ENCODE measurements at regions not wholly inside any gene's neighbourhood (a gene's known extent, or its start where the extent isn't known, plus 50 kb on each side); places are given as distances from the start of the nearest gene placed in this dataset.

- peak; percentile 8 to 56 for DNase-seq
These were observed 52.9 kb upstream of the BCL2L14 start for GRCh38 chr12:12017798-12018197.

DNA sequence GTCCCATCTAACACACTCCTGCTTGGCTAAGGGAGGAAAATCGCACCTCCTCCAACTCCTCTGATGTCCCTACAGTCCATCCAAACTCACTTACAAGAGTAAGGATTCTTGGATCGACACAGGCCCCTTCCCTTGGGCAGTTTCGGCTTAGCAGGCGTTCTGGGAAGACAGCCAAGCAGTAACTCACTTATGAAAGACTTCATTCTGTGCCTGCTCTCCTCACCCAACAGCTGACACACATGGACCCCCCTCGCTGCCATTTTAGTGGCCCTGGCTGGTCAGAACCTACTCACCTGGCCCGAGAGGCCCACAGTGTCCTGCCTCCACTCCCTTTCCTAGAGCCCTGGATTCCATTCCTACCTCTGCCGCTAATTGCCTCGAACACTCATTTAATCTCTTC lies 52.3 kb upstream of the BCL2L14 start:
- no peak for DNase-seq

DNA sequence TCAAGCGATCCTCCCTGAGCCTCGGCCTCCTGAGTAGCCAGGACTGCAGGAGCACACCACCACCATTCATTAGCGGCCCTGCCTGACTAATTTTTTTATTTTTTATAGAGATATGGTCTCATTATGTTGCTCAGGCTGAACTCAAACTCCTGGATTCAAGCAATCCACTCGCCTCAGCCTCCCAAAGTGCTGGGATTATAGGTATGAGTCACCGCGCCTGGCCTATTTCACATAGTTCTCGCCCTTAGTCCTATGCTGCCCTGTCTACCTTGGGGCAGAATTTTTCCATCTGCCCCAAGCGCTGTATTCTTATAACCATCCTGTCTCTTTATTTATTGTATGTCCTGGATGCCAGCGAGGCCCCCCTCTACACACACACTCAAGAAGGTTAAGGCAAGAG lies 50.9 kb upstream of the BCL2L14 start:
- DNase-seq: no peak

DNA sequence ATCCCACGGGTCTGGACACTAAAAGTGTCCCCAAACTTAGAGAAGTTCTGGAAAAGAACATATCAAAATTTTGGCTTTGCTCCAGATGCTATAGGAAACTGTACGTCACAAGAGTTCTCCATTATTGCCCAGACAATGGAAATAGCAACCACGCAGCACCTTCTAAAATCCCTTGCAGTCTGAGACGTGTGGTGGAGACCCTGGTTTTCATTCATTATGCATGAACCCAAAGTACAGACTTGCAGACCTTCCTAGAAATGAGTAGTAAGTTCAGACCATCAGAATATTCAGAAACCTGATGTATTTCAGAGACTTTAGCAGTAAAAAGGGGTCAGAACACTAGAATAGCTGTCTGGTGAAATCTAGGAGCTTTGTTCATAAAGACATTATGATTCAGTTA lies 50.0 kb upstream of the BCL2L14 start:
- DNase-seq: no peak
